Fibroblast of lung (primary cell): ENCODE measurements at regions not wholly inside any gene's neighbourhood (a gene's known extent, or its start where the extent isn't known, plus 50 kb on each side); places are given as distances from the start of the nearest gene placed in this dataset.

Source experiments
- CTCF ChIP-seq, 2 donors: IDR thresholded peaks in 1 of 2; conservative IDR thresholded peaks in 1 of 2; 1 replicate in 1 of 2; 2 replicates in 1 of 2; pipeline ENCODE4 v1.5.1; 2011 to 2012; ENCODE audit warnings: low read length in 2 of 2, control low read depth in 1 of 2, inconsistent platforms in 1 of 2, low read depth in 1 of 2, mild to moderate bottlenecking in 1 of 2
- EZH2 ChIP-seq: IDR thresholded peaks from 2 replicates; pipeline ENCODE4 v1.5.1; 2012; ENCODE audit warnings: low read length, control low read depth, mild to moderate bottlenecking; ENCODE audit errors: missing control alignments

GRCh38 chr15:93707751-93708150 lies 523.6 kb upstream of the MCTP2 start:
- TF ChIP-seq EZH2 (no peak), CTCF (conservative IDR thresholded peaks at IDR 0.05 in 1 of 2, IDR thresholded peaks at IDR 0.05 in 1 of 2; ENCODE audit: low read depth in 1 of 2, low read length in 2 of 2) (no peak)
